HepG2 (cell line): ENCODE measurements at regions not wholly inside any gene's neighbourhood (a gene's known extent, or its start where the extent isn't known, plus 50 kb on each side); places are given as distances from the start of the nearest gene placed in this dataset.

Experiments
- DNMT3B ChIP-seq: conservative IDR thresholded peaks from 2 replicates; pipeline ENCODE4 v1.6.1; 2016; ENCODE audit warnings: missing biosample characterization, control low read depth
- ELF1 ChIP-seq: sonication (generic); formaldehyde crosslinking; IDR thresholded peaks from 2 replicates; pipeline ENCODE4 v1.4.0; 2020; ENCODE audit warnings: missing genetic modification reagents
- GABPA ChIP-seq, 2 experiments: IDR thresholded peaks; 2 replicates each; pipeline ENCODE4 v1.6.1; 2011 to 2016; ENCODE audit warnings: low read depth in 2 of 2, low read length in 1 of 2, missing biosample characterization in 1 of 2, missing genetic modification characterization in 1 of 2
- HOMEZ ChIP-seq: IDR thresholded peaks from 2 replicates; pipeline ENCODE4 v1.6.1; 2016; ENCODE audit warnings: low read depth
- KDM5B ChIP-seq: sonication (generic); formaldehyde crosslinking; IDR thresholded peaks from 2 replicates; pipeline ENCODE4 v1.4.0; 2020; ENCODE audit warnings: missing genetic modification reagents, mild to moderate bottlenecking, borderline replicate concordance
- MIXL1 ChIP-seq: IDR thresholded peaks from 2 replicates; pipeline ENCODE4 v1.6.1; 2016
- NFIC ChIP-seq: IDR thresholded peaks from 2 replicates; pipeline ENCODE4 v1.6.1; 2012; ENCODE audit warnings: mild to moderate bottlenecking, low read length, inconsistent platforms
- PAWR ChIP-seq: sonication (generic); formaldehyde crosslinking; IDR thresholded peaks from 2 replicates; pipeline ENCODE4 v1.4.0; 2020; ENCODE audit warnings: missing genetic modification reagents, mild to moderate bottlenecking, borderline replicate concordance
- PHF21A ChIP-seq: sonication (generic); formaldehyde crosslinking; IDR thresholded peaks from 2 replicates; pipeline ENCODE4 v1.5.0; 2020; ENCODE audit warnings: mild to moderate bottlenecking, missing genetic modification reagents
- RFXAP ChIP-seq: sonication (generic); formaldehyde crosslinking; IDR thresholded peaks from 2 replicates; pipeline ENCODE4 v1.4.0; 2020; ENCODE audit warnings: missing genetic modification reagents, borderline replicate concordance
- RNF2 ChIP-seq: fragments of 450-650 bp; conservative IDR thresholded peaks from 2 replicates; pipeline ENCODE4 v1.6.1; 2016; ENCODE audit warnings: low read depth
- SIN3A ChIP-seq: IDR thresholded peaks from 2 replicates; pipeline ENCODE4 v1.6.1; 2011; ENCODE audit warnings: low read depth, mild to moderate bottlenecking, control low read depth, low read length, borderline replicate concordance
- SNAPC2 ChIP-seq: sonication (generic); formaldehyde crosslinking; IDR thresholded peaks from 2 replicates; pipeline ENCODE4 v1.8.1; 2022; ENCODE audit warnings: mild to moderate bottlenecking, missing genetic modification reagents
- STAT5B ChIP-seq: sonication (generic); formaldehyde crosslinking; IDR thresholded peaks from 2 replicates; pipeline ENCODE4 v1.4.0; 2020; ENCODE audit warnings: missing genetic modification reagents
- ZBTB40 ChIP-seq, 2 experiments: fragments of 450-650 bp in 1 of 2; sonication (generic) in 1 of 2; formaldehyde crosslinking in 1 of 2; IDR thresholded peaks; 2 replicates each; pipeline versions ENCODE4 v1.6.1 to v1.8.0; 2016 to 2022; ENCODE audit warnings: antibody characterized with exemption in 1 of 2, mild to moderate bottlenecking in 1 of 2, missing genetic modification reagents in 1 of 2
- ZNF282 ChIP-seq: fragments of 450-650 bp; IDR thresholded peaks from 2 replicates; pipeline ENCODE4 v1.6.1; 2018; ENCODE audit not compliant: partially characterized antibody
- ZNF367 ChIP-seq: sonication (generic); formaldehyde crosslinking; IDR thresholded peaks from 2 replicates; pipeline ENCODE4 v1.4.0; 2020; ENCODE audit warnings: missing genetic modification reagents, borderline replicate concordance
- ZNF547 ChIP-seq: sonication (generic); formaldehyde crosslinking; IDR thresholded peaks from 2 replicates; pipeline ENCODE4 v1.5.1; 2020; ENCODE audit warnings: mild to moderate bottlenecking, missing genetic modification reagents
- ZNF816 ChIP-seq: sonication (generic); formaldehyde crosslinking; IDR thresholded peaks from 2 replicates; pipeline ENCODE4 v1.8.0; 2022; ENCODE audit warnings: missing genetic modification reagents, mild to moderate bottlenecking, borderline replicate concordance
- TF ChIP-seq, protein P1 (sequence below): sonication (generic); formaldehyde crosslinking; IDR thresholded peaks from 2 replicates; pipeline ENCODE4 v1.5.0; 2020; ENCODE audit warnings: missing genetic modification reagents, mild to moderate bottlenecking, borderline replicate concordance

- TF ChIP-seq HOMEZ (CRISPR knock-in tag): peak; percentile 88
- TF ChIP-seq SNAPC2: peak; percentile 41; the same call in 1 of the 2 replicates
- no peak for TF ChIP-seq ZNF547
- no peak for TF ChIP-seq ELF1 (CRISPR knock-in tag)
- TF ChIP-seq ZNF367 (CRISPR knock-in tag): no peak
- TF ChIP-seq ZNF816 (CRISPR knock-in tag): no peak
- TF ChIP-seq RNF2: no peak
- no peak for TF ChIP-seq RFXAP (CRISPR knock-in tag)
- TF ChIP-seq SIN3A: no peak
- TF ChIP-seq, protein P1, sequence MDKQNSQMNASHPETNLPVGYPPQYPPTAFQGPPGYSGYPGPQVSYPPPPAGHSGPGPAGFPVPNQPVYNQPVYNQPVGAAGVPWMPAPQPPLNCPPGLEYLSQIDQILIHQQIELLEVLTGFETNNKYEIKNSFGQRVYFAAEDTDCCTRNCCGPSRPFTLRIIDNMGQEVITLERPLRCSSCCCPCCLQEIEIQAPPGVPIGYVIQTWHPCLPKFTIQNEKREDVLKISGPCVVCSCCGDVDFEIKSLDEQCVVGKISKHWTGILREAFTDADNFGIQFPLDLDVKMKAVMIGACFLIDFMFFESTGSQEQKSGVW: no peak
- peak; percentile 97 for TF ChIP-seq MIXL1 (CRISPR knock-in tag)
- TF ChIP-seq STAT5B (CRISPR knock-in tag): no peak
- TF ChIP-seq ZBTB40 (IDR thresholded peaks at IDR 0.05): no peak
- TF ChIP-seq ZBTB40 (CRISPR knock-in tag; IDR thresholded peaks at IDR 0.05): no peak; the same call in 1 of the 2 replicates
- TF ChIP-seq KDM5B: no peak
- no peak for TF ChIP-seq GABPA (IDR thresholded peaks at IDR 0.05; ENCODE audit: low read depth, low read length)
- TF ChIP-seq GABPA (CRISPR knock-in tag; IDR thresholded peaks at IDR 0.05; ENCODE audit: low read depth): no peak
- peak; percentile 83; the same call in 1 of the 2 replicates for TF ChIP-seq NFIC
- TF ChIP-seq DNMT3B (CRISPR knock-in tag): peak; percentile 90; the same call in 1 of the 2 replicates
- peak; percentile 59; the same call in 1 of the 2 replicates for TF ChIP-seq PHF21A (CRISPR knock-in tag)
- TF ChIP-seq PAWR (CRISPR knock-in tag): no peak
- TF ChIP-seq ZNF282: no peak
Measured at GRCh38 chr2:122433123-122433754, 677.8 kb downstream of the TSN start (continued).
